Hematopoietic multipotent progenitor cell treated with erythropoietin and hydrocortisone succinate and interleukin-3 and kit ligand, for 15 days (in vitro differentiated cells): ENCODE measurements at regions not wholly inside any gene's neighbourhood (a gene's known extent, or its start where the extent isn't known, plus 50 kb on each side); places are given as distances from the start of the nearest gene placed in this dataset.

ENCODE experiments used
- DNase-seq: peaks from one replicate; pipeline ENCODE4 v3.0.0-alpha.2; 2015; ENCODE audit warnings: low spot score

DNA sequence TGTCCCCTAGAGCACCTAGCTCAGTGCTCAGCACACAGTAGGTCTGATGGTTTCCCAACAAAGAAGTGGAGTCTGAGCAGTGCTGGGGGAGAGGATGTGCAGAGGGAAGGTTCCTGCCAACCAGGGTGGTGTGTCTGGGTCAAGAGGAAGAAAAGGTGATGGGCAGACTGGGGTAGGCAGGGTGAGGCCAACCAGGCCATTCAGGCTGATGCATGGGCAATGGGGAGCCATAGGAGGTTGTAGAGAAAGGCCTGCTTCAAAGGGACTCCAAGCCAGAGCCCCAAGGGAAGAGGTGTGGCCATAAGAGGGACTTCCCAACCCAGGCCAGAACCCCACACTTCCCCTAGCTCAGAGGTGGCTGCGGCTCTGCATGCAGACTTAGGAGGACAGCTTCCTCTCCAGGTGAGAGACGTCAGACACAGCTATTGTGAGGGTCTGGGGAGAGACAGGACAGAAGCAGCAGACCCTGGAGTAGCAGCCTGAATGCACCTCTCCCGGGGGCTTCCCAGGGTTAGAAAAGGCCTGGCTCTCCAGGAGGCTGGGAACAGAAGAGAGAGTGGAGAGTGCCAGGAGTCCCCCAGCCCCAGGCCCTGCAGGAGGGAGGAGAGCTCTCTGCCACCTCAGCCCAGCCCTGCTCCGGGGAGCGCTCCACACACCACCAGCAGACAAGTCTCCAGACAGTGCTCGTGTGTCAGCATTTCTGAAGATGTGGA is 87.4 kb upstream of the ZMIZ1 start:
- DNase-seq = no peak

DNA sequence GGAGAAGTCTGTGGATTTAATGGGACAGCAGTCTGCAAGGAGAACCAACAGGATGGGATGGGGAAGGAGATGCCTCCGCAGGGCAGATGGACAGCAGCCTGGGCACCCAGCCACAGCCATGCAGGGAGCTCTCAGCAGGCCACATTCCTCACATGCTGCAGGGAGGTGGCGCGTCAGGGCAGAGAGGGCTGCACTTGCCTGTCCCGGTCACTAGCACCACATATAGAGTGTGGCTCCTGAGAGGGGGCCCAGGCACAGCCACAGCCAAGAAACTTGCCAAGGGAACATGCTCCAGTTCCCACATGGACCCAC is 86.8 kb upstream of the ZMIZ1 start:
- DNase-seq = no peak

DNA sequence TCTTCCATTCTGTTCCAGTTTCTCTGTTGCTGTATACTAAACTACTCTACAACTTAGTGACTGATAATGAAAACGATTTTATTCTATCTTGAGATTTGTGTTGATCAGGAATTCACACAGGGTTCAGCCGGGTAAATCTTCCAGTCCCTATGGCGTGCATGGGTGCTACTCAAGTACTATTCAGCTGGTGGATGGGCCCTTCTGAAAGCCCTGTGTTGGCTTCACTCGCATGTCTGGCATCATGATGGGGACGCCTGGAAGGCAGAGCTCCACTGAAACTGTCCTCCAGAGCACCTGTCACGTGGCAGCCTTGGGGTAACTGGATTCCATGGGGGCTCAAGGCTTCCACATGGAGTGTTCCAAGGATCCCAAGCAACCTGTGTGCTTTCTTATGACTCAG is 86.0 kb upstream of the ZMIZ1 start:
- no peak for DNase-seq

DNA sequence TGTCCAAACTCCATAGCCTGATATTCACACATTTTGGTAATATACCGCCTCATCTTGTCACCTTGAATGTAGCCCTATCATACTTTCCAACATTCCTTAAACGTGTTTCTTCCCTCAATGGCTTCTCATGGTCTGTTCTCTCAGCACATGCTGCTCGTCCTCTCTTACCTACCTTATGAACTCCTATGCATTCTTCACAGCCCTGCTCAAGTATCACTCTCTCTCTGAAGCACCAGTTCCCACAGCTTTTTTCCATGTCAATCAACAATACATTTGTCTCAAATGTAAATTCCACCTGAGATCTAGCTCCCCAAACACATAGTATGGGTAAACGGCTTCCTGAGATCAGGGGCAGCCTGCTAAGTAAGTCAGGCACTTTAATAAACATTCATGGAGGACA is 85.2 kb upstream of the ZMIZ1 start:
- no peak for DNase-seq

DNA sequence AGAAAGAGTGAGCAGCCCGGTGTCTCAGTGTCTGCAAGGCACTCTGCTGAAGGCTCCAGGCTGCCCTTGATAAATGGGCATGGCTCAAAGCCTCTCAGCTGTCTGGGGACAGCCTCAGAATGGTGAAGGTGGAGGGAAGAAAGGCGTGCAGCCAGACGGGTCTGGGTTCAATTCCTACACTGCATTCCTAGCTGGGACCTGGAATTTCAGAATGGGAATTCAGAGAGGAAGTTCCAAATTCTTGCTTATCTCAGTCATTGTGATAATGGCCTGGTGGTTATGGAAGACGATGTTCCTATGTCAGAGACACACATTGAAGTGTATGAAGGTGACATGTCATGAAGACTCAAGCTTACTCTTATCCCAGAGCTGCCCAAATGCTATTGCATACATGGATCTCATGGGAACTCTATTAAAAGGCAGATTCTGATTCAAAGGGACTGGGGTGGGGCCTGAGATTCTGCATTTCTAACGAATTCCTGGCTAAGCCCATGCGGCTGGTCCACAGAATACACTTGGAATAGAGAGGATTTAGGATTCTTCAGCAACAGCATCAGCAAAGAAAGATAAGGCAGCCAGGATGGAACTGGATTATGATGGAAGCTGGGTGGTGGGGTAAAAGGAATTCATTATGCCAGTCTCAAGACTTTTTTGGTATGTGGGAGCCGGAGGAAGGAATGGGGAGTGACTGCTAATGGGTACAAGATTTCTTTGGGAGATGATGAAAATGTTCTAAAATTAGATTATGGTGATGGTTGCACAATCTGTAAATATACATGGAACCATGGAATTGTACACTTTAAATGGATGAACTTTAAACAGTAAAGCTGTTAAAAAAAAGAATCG is 82.6 kb upstream of the ZMIZ1 start:
- DNase-seq = no peak

DNA sequence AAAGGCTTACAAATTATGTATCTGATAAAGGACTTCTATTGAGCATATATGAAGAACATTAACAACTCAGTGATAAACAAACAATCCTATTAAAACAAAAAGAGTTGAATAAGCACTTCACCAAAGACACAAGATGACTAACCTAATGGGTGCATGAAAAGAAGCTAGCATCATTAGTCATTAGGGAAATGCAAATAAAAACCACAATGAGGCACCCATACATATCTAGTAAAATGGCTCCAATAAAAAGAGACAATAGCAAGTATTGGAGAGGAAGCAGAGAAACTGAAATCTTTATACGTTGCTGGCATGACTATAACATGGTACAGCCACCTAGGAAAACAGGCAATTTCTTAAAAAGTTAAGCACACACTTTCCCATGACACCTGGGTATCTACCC is 77.6 kb upstream of the ZMIZ1 start:
- DNase-seq = no peak

DNA sequence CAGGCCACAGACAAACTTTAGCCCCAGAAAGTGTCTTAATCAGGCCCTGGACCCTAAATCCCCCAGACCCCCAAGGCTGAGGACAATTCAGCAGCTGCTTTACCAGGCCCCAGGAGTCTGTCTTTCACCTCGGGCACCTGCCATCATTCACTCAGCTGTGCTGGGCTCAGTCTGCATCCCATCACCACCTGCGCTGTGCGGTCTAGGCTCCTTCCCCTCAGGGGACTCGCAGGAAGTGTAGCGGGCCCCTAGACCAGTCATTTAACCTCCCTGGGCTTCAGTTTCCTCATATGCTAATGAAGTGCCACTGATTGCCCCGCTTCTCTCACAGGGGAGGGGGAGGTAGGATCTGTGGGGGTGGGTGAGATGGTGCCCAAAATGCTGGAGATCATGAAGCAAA is 76.4 kb upstream of the ZMIZ1 start:
- DNase-seq = no peak

DNA sequence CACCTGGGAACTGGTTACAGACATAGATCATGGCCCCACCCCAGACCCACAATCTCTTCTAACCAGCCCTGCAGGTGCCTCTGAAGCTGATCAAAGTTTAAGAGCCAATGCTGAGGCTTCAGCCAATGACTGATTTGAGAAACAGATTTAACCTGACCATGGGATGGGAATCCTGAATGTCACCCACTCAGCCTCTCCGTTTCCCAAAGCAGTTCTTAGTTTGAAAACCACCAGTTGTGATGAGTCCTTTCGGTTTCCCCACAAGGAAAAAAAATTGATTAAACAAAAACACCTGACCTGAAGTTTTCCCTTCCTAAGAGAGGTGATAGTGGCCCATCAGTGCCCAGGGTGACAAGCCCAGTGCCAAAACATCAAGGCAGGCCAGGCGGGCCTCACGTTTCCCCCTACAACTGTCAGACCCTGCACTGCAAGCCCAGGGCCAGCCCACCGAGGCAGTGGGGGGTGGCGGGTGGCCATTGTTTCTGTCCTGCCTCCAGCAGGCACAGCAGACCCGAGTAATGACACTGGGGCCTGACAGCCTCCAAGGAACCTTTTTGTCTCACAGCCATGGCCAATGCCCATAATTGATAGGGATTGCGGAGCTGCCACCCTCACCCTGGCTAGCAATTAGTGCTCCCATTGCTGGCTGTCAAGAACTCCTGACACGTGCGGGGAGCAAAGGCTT is 75.4 kb upstream of the ZMIZ1 start:
- no peak for DNase-seq

DNA sequence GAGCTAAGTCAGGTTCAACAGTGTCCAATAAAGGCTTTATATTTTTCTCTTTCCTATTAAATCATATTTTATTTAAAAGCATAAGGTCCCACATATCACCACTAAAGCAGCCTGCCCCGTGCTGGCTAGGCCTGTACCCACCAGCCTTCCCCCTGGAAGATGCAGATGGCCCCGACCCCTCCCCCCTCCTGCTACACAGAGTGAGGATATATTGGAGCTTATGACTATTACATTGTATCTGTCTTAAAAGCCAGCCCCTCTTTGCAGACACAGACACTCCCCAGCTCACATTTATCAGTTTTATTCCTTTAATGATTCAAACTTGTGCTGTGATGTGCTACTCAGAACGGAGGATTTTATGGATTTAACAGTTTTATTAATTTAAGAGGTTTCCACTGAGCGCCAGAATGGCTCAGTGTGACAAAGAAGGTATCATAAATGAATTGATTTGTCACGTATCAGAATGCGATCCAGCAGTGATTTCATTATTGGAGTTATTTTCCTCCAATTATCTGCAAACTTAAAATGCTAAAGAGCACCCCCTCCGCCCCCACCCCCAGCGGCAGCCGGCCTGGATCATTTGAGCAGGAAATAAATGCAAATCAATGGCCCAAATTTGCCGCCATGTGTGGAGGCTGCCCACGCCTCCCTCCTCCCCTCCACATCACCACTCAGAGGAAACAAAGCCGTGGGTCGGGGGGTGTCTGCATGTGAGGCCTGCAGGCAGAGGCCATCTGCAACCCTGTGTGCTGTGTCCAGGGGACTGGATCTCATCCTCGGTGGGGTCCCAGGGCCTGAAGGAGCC is 72.6 kb upstream of the ZMIZ1 start:
- no peak for DNase-seq

DNA sequence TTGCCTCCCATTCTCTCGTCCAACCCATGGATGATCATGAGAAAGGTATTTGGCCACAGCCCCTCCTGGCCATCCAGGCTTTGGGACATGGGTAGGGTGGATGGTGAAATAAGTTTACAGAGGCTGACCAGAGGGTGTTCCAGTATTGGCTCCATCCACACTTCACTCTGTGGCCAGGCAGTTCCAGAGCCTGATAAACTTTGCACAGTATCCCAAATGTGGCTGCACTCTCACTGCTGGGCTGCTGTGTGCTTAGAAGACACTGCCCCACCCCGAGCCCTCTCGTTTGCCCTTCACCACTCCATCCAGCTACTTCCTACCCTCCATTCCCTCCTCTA is 72.0 kb upstream of the ZMIZ1 start:
- no peak for DNase-seq

DNA sequence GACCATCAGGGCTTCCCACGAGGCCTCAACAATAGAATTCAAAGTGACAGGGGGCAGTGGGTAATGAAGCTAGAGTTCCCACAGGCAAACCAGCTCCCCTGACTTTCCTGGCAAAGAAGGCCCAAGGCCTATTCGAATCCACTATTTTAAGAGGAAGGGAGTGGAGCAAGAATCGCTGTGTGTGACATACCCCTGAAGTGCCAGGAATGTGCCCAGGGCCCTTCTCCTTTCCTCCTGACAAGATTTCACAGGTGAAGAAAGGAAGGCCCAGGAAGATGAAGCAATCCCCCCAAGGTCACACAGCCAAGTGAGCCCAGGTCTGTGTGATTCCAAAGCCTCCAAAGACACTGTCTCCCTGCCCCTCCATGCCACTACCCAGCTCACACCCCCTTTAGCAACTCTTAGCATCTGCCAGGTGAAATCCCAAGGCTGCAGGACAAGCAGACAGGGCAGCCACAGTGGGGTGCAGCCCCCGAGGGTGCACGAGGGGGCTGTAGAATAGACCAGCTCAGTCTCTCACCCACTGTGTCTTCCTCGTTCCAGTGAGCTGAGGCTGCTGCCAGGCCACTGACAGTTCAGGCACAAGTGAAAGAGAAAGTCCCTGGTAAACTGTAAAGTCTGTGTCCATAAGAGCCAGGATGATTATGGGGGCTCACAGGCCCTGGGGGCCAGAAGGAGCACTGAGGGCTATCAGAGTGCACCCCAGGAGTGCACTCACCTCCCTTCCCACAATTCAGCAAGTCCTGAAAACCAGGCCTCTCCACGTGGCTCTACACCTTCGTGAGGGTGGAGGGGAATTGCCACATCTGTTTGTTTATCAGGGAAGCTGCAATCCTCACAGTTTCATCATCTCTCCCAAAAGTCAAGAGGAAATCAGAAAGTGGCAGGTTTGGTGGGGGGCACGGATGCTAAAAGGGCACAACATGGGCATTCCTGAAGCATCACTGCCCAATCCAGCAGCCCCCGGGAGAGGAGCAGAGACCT is 70.8 kb upstream of the ZMIZ1 start:
- no peak for DNase-seq

DNA sequence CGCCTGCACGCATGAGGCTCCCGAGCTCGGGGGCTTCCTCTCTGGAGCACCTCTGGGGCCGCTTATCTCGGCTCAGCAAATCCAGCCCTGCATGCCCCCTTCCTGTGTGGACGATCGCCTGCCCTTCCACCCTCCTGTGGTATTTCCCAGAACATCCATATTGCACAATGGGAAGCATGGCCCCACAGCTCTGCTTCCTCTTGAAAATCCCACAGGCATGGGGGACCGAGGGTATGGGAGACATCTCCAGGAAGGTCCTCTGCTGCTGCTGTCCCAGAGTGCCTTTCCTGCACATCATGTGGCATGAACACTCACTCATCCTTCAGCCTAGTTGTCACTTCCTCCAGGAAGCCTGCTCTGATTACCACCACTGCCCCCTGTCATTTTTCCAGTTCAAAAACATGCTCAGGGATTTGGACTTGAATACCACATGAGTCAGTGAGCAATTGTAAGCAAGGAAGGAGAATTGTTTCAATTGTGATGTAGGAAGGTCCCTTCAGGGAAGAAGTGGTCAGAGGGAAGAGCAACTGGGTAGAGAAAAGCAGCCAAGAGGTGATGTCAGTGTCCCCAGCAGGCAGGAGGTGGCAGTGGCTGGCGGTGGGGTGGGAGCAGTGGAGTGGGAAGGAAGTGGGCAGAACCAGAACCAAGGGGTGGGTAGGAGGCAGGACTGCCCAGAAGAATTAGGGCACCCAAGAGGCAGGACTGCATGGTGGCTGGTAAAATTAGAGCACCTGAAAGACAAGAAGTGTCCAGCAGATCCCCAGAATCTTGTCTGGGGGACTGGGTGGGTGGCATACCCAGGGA is 67.5 kb upstream of the ZMIZ1 start:
- DNase-seq = no peak

DNA sequence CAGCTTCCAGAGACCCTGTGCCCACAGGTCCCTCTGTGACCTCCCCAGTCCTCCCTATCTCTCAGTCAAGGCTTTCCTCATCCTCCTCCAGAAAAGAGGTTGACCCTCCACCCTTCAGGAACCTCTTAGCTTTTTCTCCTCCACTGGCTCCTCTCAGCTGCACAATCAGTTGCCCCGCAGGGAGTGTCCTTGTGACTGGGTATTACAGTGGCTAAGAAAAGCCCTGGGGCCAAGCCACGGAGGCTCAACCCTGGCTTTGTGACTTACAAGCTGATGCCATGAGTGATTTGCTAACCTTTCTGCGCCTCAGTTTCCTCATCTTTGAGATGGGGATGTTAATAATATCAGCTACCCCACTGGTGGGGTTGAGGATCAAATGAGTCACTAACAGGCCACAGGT is 66.4 kb upstream of the ZMIZ1 start:
- no peak for DNase-seq

DNA sequence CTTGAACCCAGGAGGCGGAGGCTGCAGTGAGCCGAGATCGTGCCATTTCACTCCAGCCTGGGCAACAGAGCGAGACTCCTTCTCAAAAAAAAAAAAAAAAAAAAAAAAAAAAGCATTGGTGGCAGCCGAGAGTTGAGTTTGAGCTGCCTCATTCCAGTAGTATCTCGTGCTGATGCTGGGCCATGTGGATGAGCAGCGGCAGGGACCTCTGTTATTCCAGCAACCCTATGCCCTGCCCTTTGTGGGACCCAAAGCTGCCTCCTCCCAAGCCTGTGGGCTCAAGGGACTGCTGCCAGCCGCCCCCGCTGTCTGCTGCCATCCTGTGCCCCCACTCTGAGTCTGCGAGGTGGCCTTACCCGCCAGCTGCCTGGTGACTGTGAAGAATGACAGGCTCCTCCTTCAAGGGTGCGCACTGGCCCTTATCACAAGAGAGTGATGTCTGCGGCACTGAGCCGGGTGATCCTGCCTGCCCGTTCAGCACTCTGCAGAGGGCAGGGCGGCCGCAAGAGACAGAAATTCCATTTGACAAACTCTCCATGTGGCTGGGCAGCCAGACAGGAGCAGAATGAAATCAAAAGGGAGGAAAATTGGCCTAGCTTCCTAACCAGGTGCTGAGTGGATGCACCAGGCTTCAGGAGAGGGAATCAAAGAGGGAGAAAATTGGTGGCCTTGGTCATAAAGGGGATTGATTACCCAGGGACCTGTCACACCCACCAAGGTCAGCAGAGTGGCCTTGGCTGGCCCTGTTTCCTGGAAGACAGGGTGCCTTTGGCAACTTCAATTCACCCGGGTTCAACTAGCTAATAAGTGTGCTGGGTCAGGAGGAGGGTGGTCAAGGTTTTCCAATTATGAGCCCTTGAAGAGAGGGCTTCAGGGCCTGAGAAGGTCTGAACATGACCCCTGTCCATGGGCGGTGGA is 65.3 kb upstream of the ZMIZ1 start:
- peak; percentile 46 for DNase-seq

DNA sequence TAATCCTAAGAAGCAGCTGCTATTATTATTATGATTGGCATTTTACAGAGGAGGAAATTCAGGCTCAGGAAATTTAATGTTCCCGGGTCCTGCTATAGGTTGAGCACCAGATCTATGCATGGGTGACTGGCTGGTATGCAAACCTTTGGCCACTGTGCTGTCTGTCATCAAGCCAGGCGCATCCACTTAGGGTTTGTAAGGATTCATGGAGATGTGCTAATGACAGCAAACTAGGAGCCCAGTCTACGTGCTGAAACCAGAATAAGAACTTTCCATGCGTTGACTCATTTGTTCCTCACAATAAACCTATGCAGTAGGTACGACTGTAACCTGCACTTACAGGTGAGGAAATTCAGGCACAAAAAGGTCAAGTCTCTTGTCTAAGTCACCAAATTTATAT is 64.5 kb upstream of the ZMIZ1 start:
- no peak for DNase-seq

DNA sequence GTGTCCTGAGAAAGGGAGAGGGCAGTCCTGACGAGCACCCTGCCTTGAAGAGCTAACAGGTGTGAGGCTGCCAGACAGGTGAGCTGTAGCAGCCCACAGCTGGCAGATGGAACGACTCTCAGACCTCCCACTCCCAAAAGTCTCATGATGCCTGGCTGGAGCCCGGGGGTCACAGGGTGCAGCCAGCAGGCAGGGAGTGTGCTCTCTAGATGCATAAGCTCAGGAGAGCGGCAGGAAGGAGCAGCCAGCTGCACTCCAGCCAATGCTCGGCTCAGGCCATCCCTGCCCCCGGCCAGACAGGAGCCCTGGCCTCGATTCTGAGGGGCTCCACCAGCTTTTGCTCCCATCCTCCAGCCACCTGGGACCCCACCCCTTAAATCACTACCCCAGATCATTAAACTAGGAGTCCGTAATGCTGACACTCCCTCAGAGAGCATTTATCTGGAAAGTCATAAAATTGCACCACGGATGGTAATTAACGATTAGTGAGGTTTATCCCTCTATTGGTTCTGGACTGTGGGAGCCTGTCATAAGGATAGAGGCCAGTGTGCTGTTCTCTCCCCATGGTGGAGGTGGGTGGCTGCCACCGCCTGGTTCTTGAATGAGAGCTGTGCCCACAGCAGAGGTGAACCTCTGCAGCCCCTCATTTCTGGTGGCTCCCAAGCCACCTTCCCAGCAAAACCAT is 63.5 kb upstream of the ZMIZ1 start:
- no peak for DNase-seq

DNA sequence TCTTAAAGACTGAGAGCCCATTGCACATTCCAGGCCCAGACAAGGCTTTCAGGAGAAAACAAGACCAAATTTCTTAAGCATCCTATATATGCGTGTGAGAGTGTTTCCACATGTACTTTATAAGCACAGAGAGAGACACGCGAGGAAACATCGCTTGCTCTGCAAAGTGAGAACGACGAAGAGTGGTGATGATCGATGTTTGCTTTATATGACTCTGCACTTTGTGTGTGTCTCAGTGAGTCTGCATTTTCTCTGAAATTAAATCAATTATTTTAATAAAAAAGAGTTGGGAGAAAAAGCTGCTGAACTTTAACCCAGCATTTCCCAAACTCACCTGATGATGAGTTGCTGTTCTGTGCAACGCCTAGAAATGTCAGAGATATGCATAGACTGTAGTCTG is 61.7 kb upstream of the ZMIZ1 start:
- DNase-seq = no peak

DNA sequence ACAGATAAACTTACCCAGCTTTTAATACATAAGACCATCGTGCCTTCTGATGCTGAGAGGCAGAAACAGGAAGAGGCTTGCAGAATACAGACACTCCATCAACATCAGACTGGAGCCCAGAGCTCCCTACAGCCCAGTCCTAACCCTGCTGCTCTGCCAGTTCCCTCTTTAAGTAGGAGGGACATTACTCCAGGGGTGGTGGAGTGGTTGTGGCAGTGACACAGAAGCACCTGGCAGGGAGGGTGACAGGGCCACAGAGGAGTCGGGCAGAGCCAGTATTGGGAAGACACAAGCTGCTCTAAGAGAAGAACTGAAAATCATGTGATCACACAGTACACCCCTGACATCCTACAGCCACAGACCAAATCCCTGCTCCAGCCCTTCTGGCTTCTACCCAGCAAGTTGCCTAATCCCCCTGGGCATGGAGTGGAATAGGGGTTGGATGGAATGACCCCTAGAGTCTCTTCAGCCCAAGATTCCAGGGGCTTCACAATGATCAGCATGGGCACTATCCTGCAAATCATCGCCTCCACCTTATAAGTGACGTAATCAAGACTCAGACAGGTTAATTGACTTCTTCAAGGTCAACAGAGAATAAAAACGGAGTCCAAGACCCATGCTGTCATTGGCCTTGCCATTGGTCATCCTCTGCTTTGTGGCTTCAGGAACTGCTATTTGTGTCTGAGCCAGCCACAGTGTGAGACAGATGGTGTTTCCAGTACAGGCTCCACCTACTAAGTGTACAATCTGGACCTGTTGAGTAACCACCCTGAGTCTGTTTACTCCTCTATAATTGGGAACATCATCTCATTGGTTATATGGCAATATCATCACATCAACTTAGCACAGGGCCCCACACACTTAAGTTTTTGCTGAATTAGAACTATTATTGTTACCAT is 61.1 kb upstream of the ZMIZ1 start:
- no peak for DNase-seq
